ENCODE measurements at regions not wholly inside any gene's neighbourhood (a gene's known extent, or its start where the extent isn't known, plus 50 kb on each side); places are given as distances from the start of the nearest gene placed in this dataset.

DNA sequence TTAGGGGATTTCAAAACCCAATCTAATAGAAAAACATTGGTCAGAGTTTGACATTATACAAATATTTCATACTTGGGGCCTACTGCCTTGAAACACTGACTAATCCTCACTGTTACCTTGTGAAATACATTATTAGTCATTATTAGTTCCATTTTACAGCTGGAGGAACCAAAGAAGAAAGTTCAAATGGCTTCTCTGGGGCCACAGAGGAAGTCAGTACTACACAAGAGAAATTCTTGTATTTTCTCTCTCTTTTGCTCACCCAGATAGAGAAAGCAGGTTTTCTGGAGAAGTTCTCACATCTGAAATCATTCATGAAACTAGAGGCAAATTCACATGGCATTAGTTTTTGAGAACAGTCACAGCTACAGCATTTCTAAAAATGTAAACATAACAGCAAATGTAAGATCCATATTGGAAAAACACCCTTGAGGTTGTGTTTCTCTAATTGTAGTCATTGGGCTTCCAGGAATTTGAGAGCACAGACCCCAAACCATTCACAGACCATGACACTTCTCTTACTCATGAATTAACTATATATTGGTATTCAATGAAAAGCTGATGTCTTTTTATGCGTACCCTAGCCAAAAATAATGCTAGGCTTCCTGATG is 83.0 kb downstream of the LLPH start:
- H3K4me3 ChIP-seq (replicated peaks in 1 of 2; ENCODE audit: low read depth in 2 of 2, low read length in 2 of 2): no peak overlapping the region
- DNase-seq (ENCODE audit: low read depth in 2 of 2): peak; percentile 20 to 79
- TF ChIP-seq, protein P1, sequence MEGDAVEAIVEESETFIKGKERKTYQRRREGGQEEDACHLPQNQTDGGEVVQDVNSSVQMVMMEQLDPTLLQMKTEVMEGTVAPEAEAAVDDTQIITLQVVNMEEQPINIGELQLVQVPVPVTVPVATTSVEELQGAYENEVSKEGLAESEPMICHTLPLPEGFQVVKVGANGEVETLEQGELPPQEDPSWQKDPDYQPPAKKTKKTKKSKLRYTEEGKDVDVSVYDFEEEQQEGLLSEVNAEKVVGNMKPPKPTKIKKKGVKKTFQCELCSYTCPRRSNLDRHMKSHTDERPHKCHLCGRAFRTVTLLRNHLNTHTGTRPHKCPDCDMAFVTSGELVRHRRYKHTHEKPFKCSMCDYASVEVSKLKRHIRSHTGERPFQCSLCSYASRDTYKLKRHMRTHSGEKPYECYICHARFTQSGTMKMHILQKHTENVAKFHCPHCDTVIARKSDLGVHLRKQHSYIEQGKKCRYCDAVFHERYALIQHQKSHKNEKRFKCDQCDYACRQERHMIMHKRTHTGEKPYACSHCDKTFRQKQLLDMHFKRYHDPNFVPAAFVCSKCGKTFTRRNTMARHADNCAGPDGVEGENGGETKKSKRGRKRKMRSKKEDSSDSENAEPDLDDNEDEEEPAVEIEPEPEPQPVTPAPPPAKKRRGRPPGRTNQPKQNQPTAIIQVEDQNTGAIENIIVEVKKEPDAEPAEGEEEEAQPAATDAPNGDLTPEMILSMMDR (IDR thresholded peaks at IDR 0.05; ENCODE audit: low read depth, low read length): no peak

DNA sequence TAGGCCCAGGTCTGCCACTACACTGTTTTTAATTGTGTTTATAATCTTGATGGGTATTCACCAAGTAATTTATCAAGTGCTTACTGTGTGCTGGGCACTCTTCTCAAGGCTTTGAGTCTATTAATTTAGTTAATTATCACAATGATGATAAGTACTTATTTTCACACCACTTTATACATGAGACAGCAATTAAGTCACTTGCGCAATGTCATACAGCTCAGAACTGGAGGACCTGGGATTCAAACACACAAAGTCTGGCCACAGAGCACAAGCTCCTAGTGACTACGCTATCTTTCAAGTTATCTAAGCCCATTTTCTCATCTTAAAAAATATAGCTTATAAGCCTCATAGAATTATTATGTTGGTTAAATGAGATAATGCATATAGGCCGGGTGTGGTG is 85.0 kb downstream of the LLPH start:
- DNase-seq (ENCODE audit: low read depth in 2 of 2): no peak
- TF ChIP-seq, protein P1 (IDR thresholded peaks at IDR 0.05; ENCODE audit: low read depth, low read length): no peak
- H3K4me3 ChIP-seq (replicated peaks in 1 of 2; ENCODE audit: low read depth in 2 of 2, low read length in 2 of 2): no peak overlapping the region

DNA sequence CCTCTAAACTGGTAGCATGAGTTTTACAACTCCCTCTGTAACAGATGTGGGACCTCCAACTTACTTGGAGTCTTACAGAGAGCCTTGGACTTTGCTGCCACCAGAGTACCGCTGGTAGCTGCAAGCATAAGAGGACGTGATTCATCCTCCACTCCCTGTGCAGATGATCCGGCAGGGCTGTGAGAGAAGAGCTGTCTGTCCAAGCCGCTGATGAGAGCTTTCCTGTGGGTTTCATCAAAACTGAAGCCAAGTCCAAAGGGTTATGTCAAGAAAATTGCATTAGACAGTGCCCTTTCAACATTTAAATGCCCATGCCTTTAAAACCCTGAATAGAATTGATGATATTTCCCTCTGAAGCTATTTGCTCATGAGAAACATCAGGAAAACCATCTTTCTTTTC is 85.8 kb downstream of the LLPH start:
- TF ChIP-seq, protein P1 (IDR thresholded peaks at IDR 0.05; ENCODE audit: low read depth, low read length): peak; percentile 9
- peak; percentile 60 to 72 for DNase-seq (ENCODE audit: low read depth in 2 of 2)
- H3K4me3 ChIP-seq (replicated peaks in 1 of 2; ENCODE audit: low read depth in 2 of 2, low read length in 2 of 2): no peak overlapping the region

DNA sequence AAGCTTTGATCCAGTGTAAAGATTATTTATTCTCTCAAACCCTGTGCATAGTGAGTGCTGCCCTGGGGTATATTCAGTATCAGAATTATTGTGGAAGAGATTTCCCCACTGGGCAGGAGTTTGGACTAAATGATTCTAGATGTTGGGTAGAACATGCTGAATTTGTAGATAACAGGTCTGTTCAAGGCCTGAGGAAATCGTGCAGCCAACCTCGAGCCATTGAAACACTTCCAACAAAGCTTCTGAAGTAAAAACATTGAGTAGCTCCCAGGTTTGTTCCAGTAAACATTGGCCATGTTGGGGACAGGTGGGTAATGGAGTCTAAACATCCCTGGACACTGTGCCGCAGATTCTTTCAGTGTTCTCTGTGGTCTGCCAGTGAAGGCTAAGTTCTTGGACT is 87.5 kb downstream of the LLPH start:
- no peak for DNase-seq (ENCODE audit: low read depth in 2 of 2)
- TF ChIP-seq, protein P1 (IDR thresholded peaks at IDR 0.05; ENCODE audit: low read depth, low read length): no peak
- H3K4me3 ChIP-seq (replicated peaks in 1 of 2; ENCODE audit: low read depth in 2 of 2, low read length in 2 of 2): no peak overlapping the region

DNA sequence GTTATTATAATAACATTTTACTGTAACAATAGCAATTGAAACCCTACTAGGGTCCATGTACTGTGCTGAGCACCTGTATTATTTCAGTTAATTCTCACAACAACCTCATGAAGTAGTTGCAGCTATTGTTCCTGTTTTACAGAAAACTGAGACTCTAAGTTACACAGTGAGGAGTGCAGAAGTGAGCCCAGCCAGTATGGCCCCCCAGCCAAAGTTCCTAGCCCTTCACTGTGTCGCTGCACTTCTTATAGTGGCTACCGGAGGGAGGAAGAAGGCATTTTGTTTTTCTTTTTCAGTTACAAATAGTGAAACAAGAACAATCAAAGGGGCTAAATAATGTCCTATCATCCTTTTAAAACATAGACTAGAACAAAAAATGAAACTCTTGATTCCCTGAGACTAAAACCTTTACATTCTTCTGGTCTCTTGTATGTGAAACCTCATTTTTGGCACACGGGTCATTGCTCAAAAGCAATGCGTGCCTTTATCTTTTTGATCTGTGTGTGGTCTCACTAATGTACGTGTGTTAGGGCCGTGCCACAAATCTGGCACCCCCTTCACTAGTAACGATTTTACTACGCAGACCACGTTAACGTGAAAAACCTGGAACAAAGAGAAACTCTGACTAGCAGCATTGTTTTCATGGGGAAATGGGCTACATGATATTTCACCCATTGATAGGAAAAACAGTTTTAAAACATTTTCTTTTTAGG is 88.7 kb downstream of the LLPH start:
- no peak for DNase-seq (ENCODE audit: low read depth in 2 of 2)
- no peak overlapping the region for H3K4me3 ChIP-seq (replicated peaks in 1 of 2; ENCODE audit: low read depth in 2 of 2, low read length in 2 of 2)
- TF ChIP-seq, protein P1 (IDR thresholded peaks at IDR 0.05; ENCODE audit: low read depth, low read length): no peak

DNA sequence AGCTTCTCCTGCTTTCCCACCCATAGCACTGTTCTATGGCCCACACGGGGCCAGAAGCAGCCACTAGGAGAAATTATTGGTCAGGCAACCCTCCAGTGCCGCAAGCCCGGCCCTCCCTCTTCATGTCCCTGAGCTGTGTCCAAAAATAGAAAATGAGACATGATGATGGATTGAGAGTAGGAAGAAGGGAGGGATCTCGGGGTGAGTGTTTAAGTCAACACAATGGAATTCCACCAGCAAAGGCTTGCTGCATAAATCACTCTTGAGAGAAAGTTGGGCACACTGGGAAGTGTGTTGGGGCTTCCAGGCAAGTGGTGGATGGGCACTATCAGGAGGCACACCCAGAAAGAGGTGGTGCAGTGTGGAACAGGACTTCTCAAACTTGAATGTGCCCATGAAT is 94.2 kb downstream of the LLPH start:
- peak; percentile 88 to 97 for DNase-seq (ENCODE audit: low read depth in 2 of 2)
- H3K4me3 ChIP-seq (replicated peaks in 1 of 2; ENCODE audit: low read depth in 2 of 2, low read length in 2 of 2): no peak overlapping the region
- TF ChIP-seq, protein P1 (IDR thresholded peaks at IDR 0.05; ENCODE audit: low read depth, low read length): peak; percentile 8

Measured in cardiac fibroblast (primary cell).